Neural progenitor cell (in vitro differentiated cells): ENCODE measurements at regions not wholly inside any gene's neighbourhood (a gene's known extent, or its start where the extent isn't known, plus 50 kb on each side); places are given as distances from the start of the nearest gene placed in this dataset.

Experiments used
- EZH2 ChIP-seq: fragments of 200-600 bp; sonication (generic); IDR thresholded peaks from 2 replicates; pipeline ENCODE4 v1.6.1; 2017; ENCODE audit warnings: antibody characterized with exemption, mild to moderate bottlenecking, moderate library complexity
- TF ChIP-seq, protein P1 (sequence below): fragments of 200-600 bp; sonication (generic); IDR thresholded peaks from 2 replicates; pipeline ENCODE4 v1.5.1; 2017; ENCODE audit warnings: antibody characterized with exemption, mild to moderate bottlenecking

DNA sequence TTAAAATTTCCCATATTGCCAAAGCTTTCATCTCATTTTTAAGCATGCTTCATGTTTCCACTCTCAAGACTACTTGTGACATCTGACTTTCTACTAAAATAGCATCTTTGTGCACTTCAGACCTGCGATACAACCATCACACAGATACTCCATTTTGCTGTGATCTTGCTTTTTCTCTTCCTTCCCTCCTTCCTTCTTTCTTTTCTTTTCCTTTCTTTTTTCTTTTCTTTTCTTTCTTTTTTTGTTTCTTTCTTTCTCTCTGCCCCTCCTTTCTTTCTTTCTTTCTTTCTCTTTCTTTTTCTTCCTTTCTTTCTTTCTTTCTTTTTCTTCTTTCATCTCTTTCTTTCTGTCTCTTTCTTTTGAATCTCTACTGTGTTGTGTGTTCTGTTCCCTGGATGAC is 194.0 kb upstream of the KCND2 start:
- TF ChIP-seq, protein P1, sequence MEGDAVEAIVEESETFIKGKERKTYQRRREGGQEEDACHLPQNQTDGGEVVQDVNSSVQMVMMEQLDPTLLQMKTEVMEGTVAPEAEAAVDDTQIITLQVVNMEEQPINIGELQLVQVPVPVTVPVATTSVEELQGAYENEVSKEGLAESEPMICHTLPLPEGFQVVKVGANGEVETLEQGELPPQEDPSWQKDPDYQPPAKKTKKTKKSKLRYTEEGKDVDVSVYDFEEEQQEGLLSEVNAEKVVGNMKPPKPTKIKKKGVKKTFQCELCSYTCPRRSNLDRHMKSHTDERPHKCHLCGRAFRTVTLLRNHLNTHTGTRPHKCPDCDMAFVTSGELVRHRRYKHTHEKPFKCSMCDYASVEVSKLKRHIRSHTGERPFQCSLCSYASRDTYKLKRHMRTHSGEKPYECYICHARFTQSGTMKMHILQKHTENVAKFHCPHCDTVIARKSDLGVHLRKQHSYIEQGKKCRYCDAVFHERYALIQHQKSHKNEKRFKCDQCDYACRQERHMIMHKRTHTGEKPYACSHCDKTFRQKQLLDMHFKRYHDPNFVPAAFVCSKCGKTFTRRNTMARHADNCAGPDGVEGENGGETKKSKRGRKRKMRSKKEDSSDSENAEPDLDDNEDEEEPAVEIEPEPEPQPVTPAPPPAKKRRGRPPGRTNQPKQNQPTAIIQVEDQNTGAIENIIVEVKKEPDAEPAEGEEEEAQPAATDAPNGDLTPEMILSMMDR = no peak
- no peak for TF ChIP-seq EZH2
